H9 (cell line): ENCODE measurements at regions not wholly inside any gene's neighbourhood (a gene's known extent, or its start where the extent isn't known, plus 50 kb on each side); places are given as distances from the start of the nearest gene placed in this dataset.

Experiments
- DNase-seq: peaks from one replicate; pipeline ENCODE4 v3.0.0-alpha.2; 2017
- H2AFZ ChIP-seq: one replicate; pipeline ENCODE4 v1.6.1; 2013; ENCODE audit warnings: mild to moderate bottlenecking, low read length, control low read depth, moderate library complexity
- H2AK5ac ChIP-seq: 2 replicates; pipeline ENCODE4 v1.6.1; 2013; ENCODE audit warnings: low read length, control low read depth, mixed read lengths; ENCODE audit not compliant: insufficient read length
- H2BK120ac ChIP-seq: one replicate; pipeline ENCODE4 v1.6.1; 2013; ENCODE audit warnings: low read depth, mild to moderate bottlenecking, low read length, control low read depth, inconsistent platforms; ENCODE audit not compliant: poor library complexity, severe bottlenecking
- H2BK12ac ChIP-seq: 2 replicates; pipeline ENCODE4 v1.6.1; 2013; ENCODE audit warnings: low read length, control low read depth, mixed read lengths, low read depth; ENCODE audit not compliant: insufficient read length
- H2BK15ac ChIP-seq: 2 replicates; pipeline ENCODE4 v1.6.1; 2013; ENCODE audit warnings: low read depth, low read length, control low read depth
- H2BK20ac ChIP-seq: one replicate; pipeline ENCODE4 v1.6.1; 2013; ENCODE audit warnings: low read depth, mild to moderate bottlenecking, low read length, control low read depth, inconsistent platforms; ENCODE audit not compliant: poor library complexity, severe bottlenecking
- H2BK5ac ChIP-seq: 2 replicates; pipeline ENCODE4 v1.6.1; 2013; ENCODE audit warnings: low read length, control low read depth, mixed read lengths; ENCODE audit not compliant: insufficient read length
- H3K14ac ChIP-seq: 2 replicates; pipeline ENCODE4 v1.6.1; 2013; ENCODE audit warnings: low read length, control low read depth; ENCODE audit not compliant: insufficient read depth
- H3K18ac ChIP-seq: 2 replicates; pipeline ENCODE4 v1.6.1; 2013; ENCODE audit warnings: low read depth, mild to moderate bottlenecking, mixed read lengths, low read length, control low read depth; ENCODE audit not compliant: insufficient read length
- H3K23ac ChIP-seq: 2 replicates; pipeline ENCODE4 v1.6.1; 2013; ENCODE audit warnings: low read length, control low read depth, mixed read lengths, low read depth; ENCODE audit not compliant: insufficient read length
- H3K23me2 ChIP-seq: 2 replicates; pipeline ENCODE4 v1.6.1; 2013; ENCODE audit warnings: low read depth, mild to moderate bottlenecking, mixed read lengths, low read length, control low read depth; ENCODE audit not compliant: insufficient read length, poor library complexity, severe bottlenecking
- H3K27ac ChIP-seq: 2 replicates; pipeline ENCODE4 v1.5.1; 2013; ENCODE audit warnings: low read length, control low read depth, mixed read lengths, low read depth; ENCODE audit not compliant: insufficient read length
- H3K27me3 ChIP-seq: 2 replicates; pipeline ENCODE4 v1.6.1; 2013; ENCODE audit warnings: low read length, control low read depth, inconsistent platforms; ENCODE audit not compliant: insufficient read depth
- H3K4ac ChIP-seq: 2 replicates; pipeline ENCODE4 v1.6.1; 2013; ENCODE audit warnings: low read depth, mild to moderate bottlenecking, control low read depth, inconsistent platforms, low read length, moderate library complexity
- H3K4me1 ChIP-seq: 2 replicates; pipeline ENCODE4 v1.6.1; 2013; ENCODE audit warnings: low read length, control low read depth, inconsistent platforms; ENCODE audit not compliant: insufficient read depth
- H3K4me2 ChIP-seq: 2 replicates; pipeline ENCODE4 v1.6.1; 2013; ENCODE audit warnings: low read length, control low read depth, mixed read lengths; ENCODE audit not compliant: insufficient read length, insufficient read depth
- H3K56ac ChIP-seq: 2 replicates; pipeline ENCODE4 v1.6.1; 2013; ENCODE audit warnings: low read depth, mild to moderate bottlenecking, mixed read lengths, low read length, control low read depth; ENCODE audit not compliant: insufficient read length
- H3K79me1 ChIP-seq: 2 replicates; pipeline ENCODE4 v1.6.1; 2013; ENCODE audit warnings: low read depth, mild to moderate bottlenecking, moderate library complexity, low read length, control low read depth, inconsistent platforms; ENCODE audit not compliant: insufficient read depth, poor library complexity, severe bottlenecking
- H3K79me2 ChIP-seq: 2 replicates; pipeline ENCODE4 v1.6.1; 2013; ENCODE audit warnings: low read length, control low read depth, inconsistent platforms; ENCODE audit not compliant: insufficient read depth
- H3K9ac ChIP-seq: 2 replicates; pipeline ENCODE4 v1.6.1; 2013; ENCODE audit warnings: low read length, control low read depth, mixed read lengths; ENCODE audit not compliant: insufficient read length; ENCODE audit errors: extremely low read depth
- H3K9me3 ChIP-seq: one replicate; pipeline ENCODE4 v1.6.1; 2013; ENCODE audit warnings: low read depth, low read length, inconsistent platforms; ENCODE audit not compliant: control insufficient read depth
- H3T11ph ChIP-seq: one replicate; pipeline ENCODE4 v1.6.1; 2013; ENCODE audit warnings: mild to moderate bottlenecking, low read length, control low read depth, inconsistent platforms
- H4K20me1 ChIP-seq: one replicate; pipeline ENCODE4 v1.6.1; 2013; ENCODE audit not compliant: control insufficient read depth, insufficient read length, insufficient read depth
- H4K5ac ChIP-seq: 2 replicates; pipeline ENCODE4 v1.6.1; 2013; ENCODE audit warnings: low read depth, mild to moderate bottlenecking, mixed read lengths, low read length, control low read depth; ENCODE audit not compliant: insufficient read length
- H4K8ac ChIP-seq: replicated peaks from 2 replicates; pipeline ENCODE4 v1.6.1; 2013; ENCODE audit warnings: low read length, control low read depth, mixed read lengths, low read depth; ENCODE audit not compliant: insufficient read length
- H4K91ac ChIP-seq: 2 replicates; pipeline ENCODE4 v1.6.1; 2013; ENCODE audit warnings: low read depth, mild to moderate bottlenecking, moderate library complexity, mixed read lengths, low read length, control low read depth; ENCODE audit not compliant: insufficient read length
- H3K27ac Mint-ChIP-seq, 3 experiments: 2 replicates in 2 of 3; 3 replicates in 1 of 3; pipeline ENCODE4 v1.8.0; 2020 to 2021; ENCODE audit warnings: mixed read lengths in 3 of 3, mild to moderate bottlenecking in 1 of 3, moderate library complexity in 1 of 3
- H3K27me3 Mint-ChIP-seq: 2 replicates; pipeline ENCODE4 v1.8.0; 2021; ENCODE audit warnings: low read depth, mild to moderate bottlenecking, moderate library complexity, mixed read lengths
- H3K36me3 Mint-ChIP-seq, 3 experiments: 2 replicates in 2 of 3; 3 replicates in 1 of 3; pipeline ENCODE4 v1.8.0; 2020 to 2021; ENCODE audit warnings: low read depth in 3 of 3, mixed read lengths in 3 of 3; ENCODE audit not compliant: insufficient read depth in 1 of 3
- H3K4me1 Mint-ChIP-seq, 2 experiments: 2 replicates each; pipeline ENCODE4 v1.8.0; 2020; ENCODE audit warnings: mixed read lengths in 2 of 2
- H3K4me3 Mint-ChIP-seq, 2 experiments: 2 replicates in 1 of 2; 3 replicates in 1 of 2; pipeline ENCODE4 v1.8.0; 2020 to 2021; ENCODE audit warnings: mild to moderate bottlenecking in 2 of 2, mixed read lengths in 2 of 2, moderate library complexity in 1 of 2
- H3K9me3 Mint-ChIP-seq, 2 experiments: 2 replicates in 1 of 2; 3 replicates in 1 of 2; pipeline ENCODE4 v1.8.0; 2020; ENCODE audit warnings: mild to moderate bottlenecking in 2 of 2, mixed read lengths in 2 of 2, moderate library complexity in 1 of 2
- WGBS: extraction: QIAGEN DNeasy Blood & Tissue Kit; methylation state at CpG from one replicate; pipeline ENCODE4 v1.1.7; 2013; ENCODE audit warnings: missing lambda C conversion rate, low lambda C conversion rate, mixed read lengths; ENCODE audit not compliant: insufficient read length; ENCODE audit errors: extremely low coverage; 5-methylcytosine and 5-hydroxymethylcytosine counted together
- TF ChIP-seq, protein P1 (sequence below): fragments of 200-600 bp; sonication (generic); conservative IDR thresholded peaks from 3 replicates; pipeline ENCODE4 v1.8.0; 2021; ENCODE audit warnings: antibody characterized with exemption, mild to moderate bottlenecking

DNA sequence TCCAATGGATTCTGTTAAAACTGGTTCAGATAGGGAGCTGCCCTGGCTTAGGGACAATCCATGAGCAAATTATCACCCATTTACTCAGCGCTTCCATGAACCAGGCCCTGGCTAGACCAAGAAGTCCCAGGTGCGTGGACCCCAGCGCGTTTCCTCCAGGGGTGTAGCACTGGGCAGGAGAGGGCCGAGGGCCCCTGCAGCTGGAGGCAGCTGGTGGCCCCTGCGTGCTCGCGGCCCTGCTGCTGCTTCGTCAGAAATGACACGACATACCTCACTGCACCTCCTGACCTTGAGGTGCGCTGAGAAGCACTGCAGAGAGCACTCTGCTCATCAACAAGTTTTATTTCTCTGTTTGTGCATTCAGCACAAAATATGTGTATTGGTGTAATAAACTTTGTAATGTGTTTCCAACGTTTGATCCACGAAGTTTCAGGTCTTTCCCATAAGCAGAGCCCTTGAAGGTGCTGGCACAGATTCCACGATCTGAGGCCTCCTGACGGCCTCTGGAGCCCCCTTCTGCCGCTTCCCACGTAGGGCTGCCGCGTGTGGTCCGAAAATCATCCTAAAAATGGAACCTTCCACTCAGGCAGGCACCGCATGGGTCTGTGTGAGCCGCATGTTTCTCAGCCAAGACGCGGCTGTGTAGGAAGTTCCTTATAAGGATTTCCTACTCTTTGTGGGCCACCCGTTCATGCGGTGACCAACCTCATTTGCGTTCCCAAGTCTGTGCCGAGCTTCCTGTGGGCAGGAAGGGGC, 50.8 kb upstream of the ZCCHC14 start:
- no peak overlapping the region for H4K8ac ChIP-seq
- H3K56ac ChIP-seq, result no peak overlapping the region
- no peak overlapping the region for H2BK20ac ChIP-seq
- H2BK120ac ChIP-seq, result no peak overlapping the region
- no peak overlapping the region for H3T11ph ChIP-seq
- Mint-ChIP-seq H3K4me1 (peaks cover 13 to 16% of the 10 kb centered on the region in 2 experiments), H3K27me3 (peaks cover 20% of the 10 kb centered on the region), H3K36me3 (peaks cover 7 to 14% (median 8%) of the 10 kb centered on the region in 3 experiments; a peak in 5 of 7 replicates), H3K4me3 (no peak overlapping the region), H3K27ac (no peak overlapping the region; a peak in 1 of 7 replicates), H3K9me3 (peaks cover 12% of the 10 kb centered on the region in 2 experiments)
- H3K4me1 ChIP-seq, result no peaks in the 10 kb centered on the region
- WGBS, result no CpG with 5 or more reads among the region's 28 CpGs
- H4K5ac ChIP-seq, result no peak overlapping the region
- no peaks in the 10 kb centered on the region for H3K79me1 ChIP-seq
- H3K27me3 ChIP-seq, result no peaks in the 10 kb centered on the region
- no peak overlapping the region for H2BK5ac ChIP-seq
- no peak overlapping the region; the same call in 1 of the 2 replicates for H3K14ac ChIP-seq
- H4K91ac ChIP-seq, result no peak overlapping the region
- no peak overlapping the region for H3K4me2 ChIP-seq
- H3K23ac ChIP-seq, result no peak overlapping the region
- DNase-seq, result no peak
- no peaks in the 10 kb centered on the region for H3K9me3 ChIP-seq
- H3K9ac ChIP-seq, result no peak overlapping the region
- no peak overlapping the region for H3K4ac ChIP-seq
- H4K20me1 ChIP-seq, result no peaks in the 10 kb centered on the region
- no peak overlapping the region for H2BK12ac ChIP-seq
- TF ChIP-seq, protein P1, sequence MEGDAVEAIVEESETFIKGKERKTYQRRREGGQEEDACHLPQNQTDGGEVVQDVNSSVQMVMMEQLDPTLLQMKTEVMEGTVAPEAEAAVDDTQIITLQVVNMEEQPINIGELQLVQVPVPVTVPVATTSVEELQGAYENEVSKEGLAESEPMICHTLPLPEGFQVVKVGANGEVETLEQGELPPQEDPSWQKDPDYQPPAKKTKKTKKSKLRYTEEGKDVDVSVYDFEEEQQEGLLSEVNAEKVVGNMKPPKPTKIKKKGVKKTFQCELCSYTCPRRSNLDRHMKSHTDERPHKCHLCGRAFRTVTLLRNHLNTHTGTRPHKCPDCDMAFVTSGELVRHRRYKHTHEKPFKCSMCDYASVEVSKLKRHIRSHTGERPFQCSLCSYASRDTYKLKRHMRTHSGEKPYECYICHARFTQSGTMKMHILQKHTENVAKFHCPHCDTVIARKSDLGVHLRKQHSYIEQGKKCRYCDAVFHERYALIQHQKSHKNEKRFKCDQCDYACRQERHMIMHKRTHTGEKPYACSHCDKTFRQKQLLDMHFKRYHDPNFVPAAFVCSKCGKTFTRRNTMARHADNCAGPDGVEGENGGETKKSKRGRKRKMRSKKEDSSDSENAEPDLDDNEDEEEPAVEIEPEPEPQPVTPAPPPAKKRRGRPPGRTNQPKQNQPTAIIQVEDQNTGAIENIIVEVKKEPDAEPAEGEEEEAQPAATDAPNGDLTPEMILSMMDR, result no peak
- H2AK5ac ChIP-seq, result no peak overlapping the region
- H2AFZ ChIP-seq, result no peak overlapping the region
- no peak overlapping the region for H3K27ac ChIP-seq
- H3K79me2 ChIP-seq, result no peaks in the 10 kb centered on the region
- no peak overlapping the region for H3K18ac ChIP-seq
- no peaks in the 10 kb centered on the region for H3K23me2 ChIP-seq
- H2BK15ac ChIP-seq, result no peak overlapping the region
